NCI-H2227 treated with DMSO at 0.1 percent for 48 hours (cell line): ENCODE measurements at regions not wholly inside any gene's neighbourhood (a gene's known extent, or its start where the extent isn't known, plus 50 kb on each side); places are given as distances from the start of the nearest gene placed in this dataset.
"Not testable (repeated sequence)": the region's sequence is repeated elsewhere in the genome, so short reads cannot be mapped to it uniquely, and the experiment has no call there.

ENCODE experiments used
- DNase-seq: peaks from one replicate; lab custom pipeline; 2025; lab: John Stamatoyannopoulos, UW

DNA sequence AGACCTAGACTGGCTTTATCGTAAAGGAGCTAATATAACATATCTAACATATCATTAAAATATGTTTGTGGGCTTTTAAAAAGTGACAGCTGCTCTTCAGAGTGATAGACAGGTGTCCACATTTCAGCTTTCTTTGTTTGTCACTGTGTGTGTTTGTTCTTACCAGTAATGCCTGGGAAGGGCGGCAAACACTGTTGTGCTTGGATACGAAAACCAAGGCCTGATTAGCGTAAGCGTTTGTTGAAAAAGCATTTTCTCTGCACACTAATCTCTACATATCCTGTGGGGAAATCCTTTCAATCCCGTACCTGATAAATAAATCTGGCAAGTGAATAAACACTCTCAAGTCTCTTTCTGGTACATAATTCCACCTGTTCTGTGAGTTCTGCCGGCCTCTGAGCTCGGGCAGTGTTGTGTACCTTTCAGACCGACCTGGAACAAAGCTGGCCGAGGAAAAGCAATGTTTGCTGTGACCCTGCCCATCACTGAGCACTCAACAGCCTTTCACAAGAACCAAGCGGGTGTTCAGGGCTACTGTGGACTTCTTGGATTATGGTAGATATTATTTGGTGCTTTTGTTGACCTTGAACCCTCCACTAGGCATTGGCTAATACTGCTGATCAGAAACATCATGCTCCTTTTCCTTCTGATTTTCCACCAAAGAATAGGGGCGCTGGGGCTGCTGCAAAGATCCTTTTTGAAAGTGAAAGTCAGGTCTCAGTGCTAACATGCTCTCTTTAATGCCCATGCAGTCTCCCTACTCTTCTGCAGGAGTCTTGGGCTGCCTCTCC, 100.4 kb downstream of the CD83 start:
- DNase-seq: no peak

DNA sequence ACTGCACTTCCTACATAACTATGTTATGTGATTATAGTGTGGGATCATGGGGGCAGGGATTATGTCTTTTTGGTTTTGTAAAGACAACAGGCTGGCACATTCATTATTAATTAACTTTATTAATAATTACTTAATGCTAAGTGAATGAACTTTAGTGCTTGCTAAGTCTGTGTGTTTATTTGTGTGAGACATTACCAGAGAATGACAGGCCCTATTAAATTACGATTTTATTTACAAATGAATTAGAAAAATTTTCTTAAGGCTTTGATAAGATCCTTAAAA, 100.9 kb downstream of the CD83 start:
- DNase-seq: no peak

DNA sequence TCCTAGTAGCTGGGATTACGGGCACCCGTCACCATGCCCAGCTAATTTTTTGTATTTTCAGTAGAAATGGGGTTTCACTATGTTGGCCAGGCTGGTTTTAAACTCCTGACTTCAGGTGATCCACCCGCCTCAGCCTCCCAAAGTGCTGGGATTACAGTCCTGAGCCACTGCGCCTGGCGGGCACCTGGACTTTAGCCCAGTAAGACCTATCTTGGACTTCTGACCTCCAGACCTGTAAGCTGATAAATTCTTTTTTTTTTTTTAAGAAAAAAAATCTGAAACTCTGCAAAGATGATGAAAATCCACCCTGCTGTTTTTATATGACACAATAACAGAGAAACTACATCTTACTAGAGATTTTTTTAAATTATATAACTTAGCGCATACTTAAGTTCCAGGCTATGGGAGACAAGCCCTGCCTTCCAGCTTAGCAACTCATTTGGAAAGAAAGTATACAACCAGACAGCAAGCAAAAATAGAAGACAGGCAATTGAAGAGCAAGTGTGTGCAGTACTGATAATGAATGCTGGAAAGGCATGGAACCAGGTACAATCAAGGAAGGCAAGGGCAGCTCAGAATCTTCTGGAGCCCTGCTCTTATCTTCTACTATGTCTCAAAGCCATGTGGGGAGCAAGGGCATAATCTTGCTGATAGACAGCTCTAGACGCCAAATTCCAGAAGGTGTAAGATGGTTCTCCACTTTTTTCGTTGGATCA, 104.2 kb downstream of the CD83 start:
- DNase-seq: no peak

DNA sequence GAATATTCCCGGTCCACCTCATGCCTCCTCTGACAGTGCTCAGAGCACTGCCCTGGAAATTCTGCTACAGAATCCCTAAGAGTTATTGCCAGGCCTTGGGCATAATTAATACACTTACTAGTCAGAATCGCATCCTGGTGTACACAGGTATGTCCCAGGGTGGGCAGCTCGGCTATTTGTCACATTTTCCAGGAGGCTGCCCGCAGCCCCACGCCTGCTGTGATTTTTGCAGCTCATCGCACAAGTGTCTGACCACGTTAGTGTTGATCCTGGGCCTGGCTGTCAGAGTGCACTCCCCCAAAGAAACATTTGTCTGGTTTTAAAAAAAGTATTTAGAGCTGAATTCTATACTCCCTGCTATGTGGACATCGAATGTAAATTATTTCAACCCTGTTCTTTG, 105.4 kb downstream of the CD83 start:
- DNase-seq: no peak

DNA sequence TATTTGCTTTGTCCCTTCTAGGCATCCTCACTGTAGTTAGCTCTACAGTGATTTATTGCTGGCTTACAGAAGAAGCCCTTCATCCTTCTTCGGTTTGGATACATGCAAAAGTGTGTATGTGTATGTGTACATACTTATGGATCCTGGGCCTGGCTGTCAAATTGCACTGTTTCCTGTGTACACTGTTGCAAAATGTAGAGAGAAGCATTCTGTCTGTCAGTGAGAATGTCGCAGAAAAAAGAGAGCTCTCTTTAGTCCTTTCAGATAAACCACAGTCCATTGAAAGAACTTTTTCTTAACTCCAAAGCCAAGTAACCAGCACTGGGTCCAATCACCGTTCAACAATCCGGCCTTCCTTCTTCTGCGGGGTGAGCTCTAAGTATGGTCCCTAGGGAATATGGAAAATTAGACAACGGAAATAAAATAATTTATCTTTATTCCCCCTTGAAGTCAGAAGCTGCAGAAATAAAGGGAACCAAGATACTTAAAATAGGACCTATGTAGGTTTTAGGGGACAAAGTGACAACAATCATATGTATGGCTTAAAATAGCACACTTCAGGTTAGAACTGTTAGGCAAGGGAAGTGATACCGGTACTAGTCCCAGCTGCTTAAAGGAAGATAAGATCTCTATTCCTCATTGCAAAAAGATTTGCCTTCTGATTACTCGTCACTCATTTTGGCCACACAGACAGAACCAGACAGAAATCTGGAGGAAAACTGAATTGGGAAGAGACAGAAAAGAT, 107.0 kb downstream of the CD83 start:
- DNase-seq: no peak

DNA sequence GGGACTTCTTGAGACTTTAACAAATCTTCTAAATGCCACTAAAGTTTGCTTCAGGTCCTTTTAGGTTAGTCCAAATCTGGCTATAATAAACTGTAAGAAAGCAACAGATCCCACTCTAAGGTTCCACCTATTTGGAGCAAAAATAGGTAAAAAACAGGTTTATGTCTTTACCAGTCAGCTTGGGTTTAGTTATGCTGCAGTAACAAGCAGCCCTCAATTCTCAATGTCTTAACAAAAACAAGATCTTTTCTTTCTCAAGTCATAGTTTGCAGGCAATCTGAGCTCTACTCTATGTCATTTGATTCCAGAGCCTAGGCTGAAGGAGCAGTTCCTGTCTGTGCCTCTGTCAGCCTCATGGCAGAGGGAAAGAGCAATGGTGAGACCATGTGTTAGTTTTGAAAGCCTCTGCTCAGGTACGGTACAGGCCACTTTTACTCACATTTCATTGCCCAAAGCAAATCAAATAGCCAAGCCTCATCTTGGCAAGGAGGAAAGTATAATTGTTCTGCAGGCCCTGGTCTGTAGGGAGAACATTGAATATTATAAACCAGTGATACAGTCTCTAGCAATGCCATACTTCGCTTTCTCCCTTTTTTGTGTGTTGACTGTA, 108.6 kb downstream of the CD83 start:
- no peak for DNase-seq

DNA sequence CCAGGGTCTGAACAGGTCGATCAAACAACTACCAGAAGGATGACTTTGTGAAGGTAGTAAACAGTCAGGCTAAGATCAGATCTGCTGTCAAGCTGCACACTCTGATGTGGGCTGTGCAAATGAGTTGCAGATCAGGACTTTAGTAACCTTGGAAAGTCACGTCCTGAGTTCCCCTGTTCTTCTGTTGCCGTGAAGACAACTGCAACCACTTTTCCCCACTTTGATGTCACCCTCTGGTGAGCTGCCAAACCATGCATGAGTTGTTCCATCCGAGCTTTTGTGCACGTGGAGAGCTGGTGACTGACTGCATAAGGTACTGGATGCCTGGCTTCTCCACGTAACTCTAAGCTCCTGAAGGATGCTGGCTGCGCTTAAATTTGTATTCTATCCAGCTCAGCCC, 111.0 kb downstream of the CD83 start:
- DNase-seq: no peak

DNA sequence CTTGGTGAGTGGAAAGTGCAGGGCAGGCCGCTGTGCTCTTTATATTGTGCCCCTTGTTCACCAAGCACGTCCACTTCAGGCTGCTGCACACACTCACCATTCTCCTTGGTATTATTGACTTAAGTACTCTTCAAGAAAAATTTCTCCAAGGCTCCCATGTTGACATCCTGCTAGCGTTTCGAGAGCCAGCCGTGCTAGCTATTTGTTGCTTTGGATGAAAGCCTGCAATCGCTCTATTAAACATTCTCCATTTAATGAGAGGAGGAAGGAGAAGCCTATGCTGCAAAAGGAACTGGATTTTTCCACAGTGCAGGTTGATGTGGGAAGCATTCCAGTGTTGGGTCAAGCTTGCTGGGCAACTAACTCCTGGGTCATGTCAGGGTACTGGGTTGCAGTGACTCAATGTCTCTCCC, 113.5 kb downstream of the CD83 start:
- DNase-seq: peak; percentile 61

DNA sequence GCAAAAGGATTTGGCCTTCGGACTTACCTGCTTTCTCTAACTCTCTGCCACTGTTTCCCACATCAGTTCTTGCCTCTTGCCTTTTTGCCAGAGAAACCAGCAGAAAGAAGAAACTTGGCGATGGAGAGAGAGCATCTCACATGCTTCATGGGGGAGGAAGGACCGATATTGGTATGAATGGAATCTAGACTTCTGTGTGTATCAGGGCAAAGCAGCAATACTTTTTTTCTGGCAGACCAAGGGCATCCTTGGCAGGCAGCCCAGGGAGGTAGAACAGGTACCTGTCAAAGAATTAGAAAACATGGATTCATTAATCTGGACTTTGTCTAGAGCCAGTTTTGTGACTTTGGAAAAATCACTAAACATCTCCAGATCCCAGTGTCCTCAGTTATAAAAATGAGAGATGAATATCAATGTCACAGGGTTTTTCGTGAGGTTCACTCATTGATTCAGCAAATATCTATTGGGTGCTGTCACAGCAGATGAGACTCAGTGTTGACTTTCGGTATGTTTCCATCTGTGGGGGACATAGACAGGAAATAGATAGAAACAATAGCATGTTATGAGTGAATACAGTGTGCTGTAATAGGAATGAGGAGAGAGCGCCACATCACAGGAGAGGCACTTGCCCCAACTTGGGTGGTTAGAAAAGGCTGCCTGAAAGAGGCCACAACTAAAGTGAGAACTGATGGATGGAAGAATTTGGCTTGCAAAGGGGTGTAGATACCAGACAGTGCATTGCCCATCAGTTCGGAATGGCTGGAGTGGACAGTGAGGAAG, 114.1 kb downstream of the CD83 start:
- DNase-seq: no peak

DNA sequence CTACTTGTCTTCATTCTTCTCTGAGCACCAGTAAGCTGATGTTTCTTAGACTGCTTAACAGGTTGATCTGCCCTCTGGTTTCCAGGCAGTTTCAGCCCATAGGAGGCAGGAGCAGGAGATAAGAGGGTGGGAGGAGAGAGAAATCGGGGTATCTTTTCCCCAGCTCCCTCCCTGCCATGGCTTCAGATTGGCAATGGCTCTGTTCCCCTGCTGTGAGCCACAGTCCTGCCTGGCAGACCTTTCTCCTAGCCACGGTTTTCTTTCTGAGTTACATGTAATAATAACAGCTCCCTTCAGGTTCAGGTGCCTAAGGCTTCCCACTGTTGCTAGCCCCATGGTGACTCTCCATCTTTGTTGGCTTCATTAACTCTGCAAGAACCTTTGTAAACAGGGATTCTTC, 115.3 kb downstream of the CD83 start:
- DNase-seq: no peak

DNA sequence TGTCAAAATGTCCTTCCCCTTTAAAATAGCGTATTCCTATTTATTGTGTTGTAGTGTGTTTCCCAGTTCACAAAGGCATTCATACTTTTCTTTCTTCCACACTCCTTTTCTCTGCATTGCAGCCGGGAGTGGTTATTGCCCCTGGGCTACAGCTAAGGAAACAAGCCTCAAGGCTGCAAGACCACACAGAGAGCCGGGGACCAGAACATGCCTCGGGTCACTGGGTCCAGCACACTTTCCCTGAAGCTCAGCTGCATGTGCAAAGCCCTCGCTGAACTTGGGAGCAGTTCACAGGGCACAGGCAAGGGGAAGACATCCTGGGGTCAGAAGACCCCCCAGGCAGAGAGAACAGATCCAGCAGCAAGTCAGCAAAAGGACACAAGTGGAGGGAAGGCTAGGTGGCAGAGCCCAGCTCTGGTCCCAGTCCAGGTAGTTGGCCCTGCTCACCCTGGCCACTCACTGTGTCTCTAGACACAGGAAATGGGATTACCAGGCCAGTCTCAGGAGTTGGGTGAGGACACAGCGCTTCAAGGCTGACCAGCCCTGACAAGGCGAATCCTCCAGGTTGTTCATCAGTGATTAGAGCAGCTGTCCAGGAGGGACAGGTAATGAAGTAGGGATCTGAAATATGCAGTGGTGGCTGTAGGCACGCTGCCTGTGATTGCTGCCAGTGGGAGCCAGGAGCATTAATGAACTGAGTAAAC, 118.2 kb downstream of the CD83 start:
- DNase-seq: no peak

DNA sequence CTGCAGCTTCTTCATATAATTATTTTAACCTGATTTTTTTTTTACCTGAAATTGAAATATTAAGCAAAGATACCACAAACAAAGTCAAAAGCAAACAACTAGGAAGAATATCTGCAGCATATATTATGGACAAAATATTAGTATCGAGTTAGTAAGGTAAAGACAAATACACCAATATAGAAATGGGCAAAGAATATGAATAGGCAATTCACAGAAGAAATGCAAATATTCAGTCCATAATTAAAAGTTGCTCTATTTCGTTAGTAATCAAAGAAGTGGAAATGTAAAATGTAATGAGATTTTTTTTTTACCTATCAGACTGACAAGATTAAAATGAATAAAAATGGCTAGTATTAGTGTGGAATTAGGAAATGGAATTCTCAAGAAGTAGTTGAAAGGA, 121.5 kb downstream of the CD83 start:
- no peak for DNase-seq

DNA sequence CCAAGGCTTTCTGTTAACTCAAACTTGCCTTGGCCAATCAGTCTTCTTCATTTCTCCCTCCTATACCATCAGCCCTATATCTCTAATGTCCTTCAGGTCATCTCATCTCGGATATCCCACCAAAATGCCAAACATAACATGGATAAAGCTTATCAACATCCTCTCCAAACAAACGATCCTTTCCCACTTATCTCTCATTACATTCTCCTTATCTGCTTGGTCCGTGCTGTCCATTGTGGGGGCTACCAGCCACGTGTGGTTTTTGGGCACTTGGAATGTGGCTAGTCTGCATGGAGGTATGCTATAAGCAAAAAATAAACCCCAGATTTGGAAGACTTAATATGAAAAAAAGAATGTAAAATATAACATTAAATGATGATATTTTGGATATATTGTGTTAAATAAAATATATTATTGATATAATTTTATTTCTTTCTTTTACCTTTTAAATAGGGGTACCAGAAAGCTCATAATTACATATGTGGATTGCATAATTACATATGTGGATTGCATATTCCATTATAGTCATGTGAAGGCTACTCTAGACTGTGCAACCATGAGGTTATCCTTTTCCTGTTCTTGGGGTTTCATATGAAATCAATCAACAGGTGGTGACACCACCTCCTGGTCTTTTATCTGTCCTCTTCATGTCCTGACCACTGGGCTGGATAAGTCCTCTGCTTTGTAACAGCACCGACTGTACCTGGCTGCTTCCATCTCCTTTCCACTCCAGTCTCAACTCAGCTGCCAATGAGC, 123.0 kb downstream of the CD83 start:
- no peak for DNase-seq

DNA sequence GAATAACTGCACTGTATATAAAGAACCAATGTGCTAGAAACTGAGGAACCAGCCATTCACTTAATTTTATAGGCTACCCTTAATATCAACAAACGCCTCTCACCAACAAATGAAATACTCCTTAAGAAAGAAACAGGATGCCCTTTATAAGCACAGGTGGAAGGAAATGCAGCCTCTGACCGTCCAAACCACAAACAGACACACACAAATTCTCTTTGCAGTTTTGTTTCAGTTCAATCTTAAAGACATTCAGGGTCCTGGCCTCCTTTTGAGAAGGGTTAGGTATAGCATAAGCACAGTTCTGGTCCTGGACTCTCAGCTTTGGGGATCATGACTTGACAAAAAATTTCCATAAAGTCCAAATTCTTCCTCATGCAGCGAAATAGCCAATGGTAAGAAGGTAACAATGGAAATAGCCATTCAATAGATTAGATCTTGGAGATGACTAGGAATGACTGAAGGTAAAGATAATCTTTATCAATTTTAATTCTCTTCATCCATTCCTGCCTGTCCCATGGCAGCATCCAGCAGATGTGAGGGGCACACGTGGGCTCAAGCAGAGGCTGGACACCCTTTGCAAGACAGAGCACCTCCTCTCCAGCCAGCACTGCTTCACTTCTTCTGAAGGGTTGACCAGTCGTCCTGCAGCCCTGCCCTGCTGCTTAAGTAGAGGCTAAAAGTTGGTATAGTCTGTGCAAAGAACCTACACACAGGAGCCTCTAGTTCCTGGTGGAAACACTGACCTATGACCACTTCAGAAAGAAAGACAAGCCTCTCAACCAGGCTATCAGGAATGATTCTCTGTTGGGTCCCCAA, 123.9 kb downstream of the CD83 start:
- DNase-seq: no peak

DNA sequence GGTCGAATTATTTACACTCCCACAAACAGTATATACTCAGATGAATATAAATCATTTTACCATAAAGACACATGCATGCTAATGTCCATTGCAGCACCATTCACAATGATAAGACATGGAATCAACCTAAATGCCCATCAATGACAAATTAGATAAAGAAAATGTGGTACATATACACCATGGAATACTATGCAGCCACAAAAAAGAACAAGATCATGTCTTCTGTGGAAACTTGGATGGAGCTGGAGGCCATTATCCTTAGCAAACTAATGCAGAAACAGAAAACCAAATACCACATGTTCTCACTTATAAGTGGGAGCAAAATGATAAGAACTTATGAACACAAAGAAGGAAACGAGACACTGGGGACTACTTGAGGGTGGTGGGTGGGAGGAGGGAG, 125.3 kb downstream of the CD83 start:
- DNase-seq: not testable (repeated sequence)

DNA sequence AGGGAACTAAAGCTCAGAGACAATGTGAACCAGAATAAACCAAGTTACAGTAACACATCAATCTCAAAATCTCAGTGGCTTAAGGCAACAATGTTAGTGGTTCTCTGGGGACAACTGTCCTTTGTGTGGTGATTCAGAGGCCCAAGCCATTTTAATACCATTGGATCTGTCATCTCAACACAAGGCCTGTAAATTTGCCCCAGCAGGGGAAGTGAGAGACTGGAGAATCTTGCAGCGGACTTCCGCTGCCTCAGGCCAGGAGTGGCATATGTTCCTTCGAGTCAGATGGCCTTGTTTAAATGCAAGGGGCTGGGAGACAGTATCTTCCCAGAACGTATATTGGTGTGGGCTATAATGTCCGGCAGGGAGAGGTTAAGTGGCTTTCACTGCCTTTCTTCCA, 126.0 kb downstream of the CD83 start:
- DNase-seq: no peak

DNA sequence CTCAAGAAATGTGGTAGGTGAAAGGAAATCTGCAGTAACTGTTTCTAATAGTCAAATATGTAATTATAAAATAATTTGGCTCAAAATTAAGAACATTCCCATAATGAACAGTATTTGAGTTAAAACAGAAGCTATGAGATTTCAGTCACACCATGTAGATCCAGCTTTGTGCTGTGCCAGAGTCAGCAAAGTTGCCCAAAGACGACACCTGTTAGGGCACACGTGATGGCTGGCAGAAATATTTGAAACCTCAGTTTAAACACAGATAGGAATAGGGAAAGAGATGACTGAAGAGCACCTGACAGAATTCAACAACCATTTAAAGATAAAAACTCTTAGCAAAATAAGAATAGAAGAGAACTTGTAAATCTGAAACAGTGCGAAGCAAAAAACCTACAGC, 129.3 kb downstream of the CD83 start:
- DNase-seq: no peak

DNA sequence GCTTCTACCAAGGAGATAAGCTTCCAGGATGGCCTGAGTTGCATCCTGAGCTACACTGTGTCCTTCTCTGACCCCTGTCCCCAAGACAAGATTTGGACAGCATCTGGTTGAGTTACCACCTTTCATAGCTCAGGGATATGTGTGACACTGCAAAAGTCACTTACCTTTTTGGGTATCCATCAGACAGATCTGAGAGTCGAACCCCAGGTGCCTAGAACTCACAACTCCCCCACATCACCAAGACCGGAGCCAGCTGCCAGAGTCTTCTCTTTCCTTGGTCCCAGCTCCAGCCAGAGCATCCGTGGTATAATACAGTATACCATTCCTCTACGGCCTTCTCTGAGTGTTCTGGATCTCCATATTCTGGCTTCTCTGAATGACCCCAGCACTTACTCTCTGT, 133.0 kb downstream of the CD83 start:
- DNase-seq: no peak

DNA sequence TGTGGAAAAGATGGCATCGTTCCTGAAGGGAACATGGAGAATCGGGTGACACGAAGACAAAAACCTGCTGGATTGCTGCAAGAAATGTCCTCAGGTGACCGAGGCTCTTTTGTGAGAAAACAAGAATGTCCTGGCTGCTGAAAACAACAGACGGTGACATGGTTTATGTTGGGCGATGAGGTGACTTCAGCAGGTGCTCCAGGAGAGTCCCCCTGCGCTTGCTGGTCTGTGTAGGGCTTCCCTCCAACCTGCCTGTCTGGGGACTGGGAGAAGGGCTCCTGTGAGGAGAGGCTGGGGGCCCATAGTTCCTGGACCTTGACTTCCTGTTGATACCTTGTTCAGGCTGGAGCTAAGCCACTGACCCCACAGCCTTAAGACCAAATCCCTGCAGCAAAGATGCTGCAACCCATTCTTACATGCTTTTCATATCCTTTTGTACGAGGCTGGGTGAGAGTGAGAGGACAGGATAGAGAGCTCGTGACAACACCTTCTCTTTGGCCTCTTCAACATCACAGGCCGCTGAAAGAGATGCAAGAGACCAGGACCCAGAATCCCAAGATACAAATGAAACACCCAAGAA, 134.8 kb downstream of the CD83 start:
- no peak for DNase-seq
